GM12878 (cell line): ENCODE measurements at regions not wholly inside any gene's neighbourhood (a gene's known extent, or its start where the extent isn't known, plus 50 kb on each side); places are given as distances from the start of the nearest gene placed in this dataset.
A peak's percentile ranks its signal among the peaks of the same experiment; 100 is the strongest.

ENCODE experiments used
- ATAC-seq: fragments of 200-7000 bp; cut with Tn5 transposase; 3 replicates; pipeline ENCODE4 v1.9.1; 2020; ENCODE audit warnings: mild to moderate bottlenecking, moderate library complexity
- BruUV-seq: library from RNA; stranded (reverse); fragments of 400-500 nt; replicated peaks from 2 replicates; lab custom pipeline; 2021; lab: Mats Ljungman, UMichigan
- CTCF ChIA-PET: fragments of 300-600 bp; sonication (Branson Sonifier 250); formaldehyde crosslinking; extraction: SDS; loops from one replicate; lab custom pipeline; 2021; ENCODE audit warnings: inconsistent platforms; lab: Yijun Ruan, JAX
- POLR2A ChIA-PET: fragments of 350-600 bp; formaldehyde crosslinking; extraction: SDS; loops from one replicate; lab custom pipeline; 2021; ENCODE audit warnings: inconsistent platforms; lab: Charles Lee
- RAD21 ChIA-PET: fragments of 300-600 bp; sonication (Branson Sonifier 250); formaldehyde crosslinking; loops from one replicate; lab custom pipeline; 2023; ENCODE audit warnings: antibody characterized with exemption; ENCODE audit not compliant: unreplicated experiment; lab: Charles Lee
- SMC1A ChIA-PET: fragments of 300-600 bp; sonication (Branson Sonifier 250); formaldehyde crosslinking; loops from one replicate; lab custom pipeline; 2023; ENCODE audit not compliant: unreplicated experiment, uncharacterized antibody; lab: Charles Lee
- DNase-seq: peaks from one replicate; pipeline ENCODE4 v3.0.0-alpha.2; 2011; ENCODE audit warnings: low read depth, low spot score
- FAIRE-seq: peaks from 3 replicates; lab custom pipeline; 2011; peaks lifted over from hg19 to GRCh38; lab: Jason Lieb, UNC
- H2AFZ ChIP-seq: 2 replicates; pipeline ENCODE4 v1.6.0; 2011; ENCODE audit warnings: low read depth, low read length, control low read depth; ENCODE audit not compliant: control insufficient read depth
- H3K27ac ChIP-seq: 2 replicates; pipeline ENCODE4 v1.5.1; 2011; ENCODE audit warnings: control low read depth; ENCODE audit not compliant: control insufficient read depth, insufficient read depth
- H3K27me3 ChIP-seq, 2 experiments: replicated peaks in 1 of 2; 2 replicates each; pipeline versions ENCODE4 v1.6.0 to v1.6.1; 2011; ENCODE audit warnings: low read length in 1 of 2; ENCODE audit not compliant: control insufficient read depth in 2 of 2, insufficient read depth in 2 of 2
- H3K36me3 ChIP-seq, 2 experiments: 2 replicates each; pipeline ENCODE4 v1.5.1; 2011; ENCODE audit warnings: low read length in 1 of 2; ENCODE audit not compliant: control insufficient read depth in 2 of 2, insufficient read depth in 2 of 2
- H3K4me1 ChIP-seq: 2 replicates; pipeline ENCODE4 v1.6.1; 2011; ENCODE audit warnings: mild to moderate bottlenecking, low read length, moderate library complexity, mixed read lengths; ENCODE audit not compliant: control insufficient read depth, insufficient read depth
- H3K4me2 ChIP-seq: 2 replicates; pipeline ENCODE4 v1.6.0; 2011; ENCODE audit warnings: control low read depth; ENCODE audit not compliant: control insufficient read depth, insufficient read depth
- H3K4me3 ChIP-seq: fragments of 200-600 bp; sonication (generic); 2 replicates; pipeline ENCODE4 v1.5.1; 2016
- H3K79me2 ChIP-seq: 2 replicates; pipeline ENCODE4 v1.6.0; 2011; ENCODE audit warnings: low read length; ENCODE audit not compliant: control insufficient read depth, insufficient read depth
- H3K9ac ChIP-seq: 2 replicates; pipeline ENCODE4 v1.8.0; 2011; ENCODE audit warnings: low read length, control low read depth, mixed read lengths; ENCODE audit not compliant: control insufficient read depth, insufficient read depth
- H3K9me3 ChIP-seq: replicated peaks from 3 replicates; pipeline ENCODE4 v1.5.1; 2011; ENCODE audit warnings: mild to moderate bottlenecking, low read length; ENCODE audit not compliant: control insufficient read depth, insufficient read depth
- H4K20me1 ChIP-seq: 2 replicates; pipeline ENCODE4 v1.6.0; 2011; ENCODE audit not compliant: control insufficient read depth, insufficient read depth
- HSF1 ChIP-seq: fragments of 150-350 bp; IDR thresholded peaks from 2 replicates; pipeline ENCODE4 v1.6.1; 2014; ENCODE audit warnings: mild to moderate bottlenecking, low read depth, low read length
- IKZF1 ChIP-seq: fragments of 450-650 bp; conservative IDR thresholded peaks from 2 replicates; pipeline ENCODE4 v1.6.1; 2017; ENCODE audit warnings: antibody characterized with exemption, mild to moderate bottlenecking
- MTA3 ChIP-seq: IDR thresholded peaks from 2 replicates; pipeline ENCODE4 v1.6.1; 2012; ENCODE audit warnings: low read length, inconsistent platforms, borderline replicate concordance
- NR2F1 ChIP-seq: fragments of 450-650 bp; conservative IDR thresholded peaks from 2 replicates; pipeline ENCODE4 v1.6.1; 2017; ENCODE audit warnings: mild to moderate bottlenecking
- PBX3 ChIP-seq: IDR thresholded peaks from 2 replicates; pipeline ENCODE4 v1.6.1; 2011; ENCODE audit warnings: mild to moderate bottlenecking, low read depth, low read length, moderate library complexity; ENCODE audit not compliant: insufficient replicate concordance
- RCOR1 ChIP-seq: conservative IDR thresholded peaks from 2 replicates; pipeline ENCODE4 v1.6.1; 2012; ENCODE audit warnings: low read depth, low read length, improper control_type of control experiment
- STAT3 ChIP-seq: IDR thresholded peaks from 2 replicates; pipeline ENCODE4 v1.6.1; 2011; ENCODE audit warnings: low read depth, low read length, improper control_type of control experiment
- SUZ12 ChIP-seq: fragments of 200-600 bp; sonication (generic); IDR thresholded peaks from one replicate; pipeline ENCODE4 v1.6.1; 2018; ENCODE audit warnings: antibody characterized with exemption, mild to moderate bottlenecking; ENCODE audit not compliant: unreplicated experiment
- ZBTB40 ChIP-seq: fragments of 450-650 bp; IDR thresholded peaks from 2 replicates; pipeline ENCODE4 v1.6.1; 2016; ENCODE audit warnings: mild to moderate bottlenecking, moderate library complexity, borderline replicate concordance
- ZNF592 ChIP-seq: fragments of 450-650 bp; IDR thresholded peaks from 2 replicates; pipeline ENCODE4 v1.6.1; 2017; ENCODE audit warnings: mild to moderate bottlenecking, moderate library complexity
- WGBS: methylation state at CpG from one replicate; pipeline ENCODE4 v1.1.6; 2016; ENCODE audit warnings: low lambda C conversion rate; ENCODE audit not compliant: insufficient replicate concordance, insufficient coverage; ENCODE audit errors: missing lambda C conversion rate; 5-methylcytosine and 5-hydroxymethylcytosine counted together
- in situ Hi-C: fragments of 300-500 bp; cut with MboI; formaldehyde crosslinking; loops from 9 replicates; pipeline ENCODE4 v1.14.3; 2018; ENCODE audit warnings: mixed read lengths
- intact Hi-C: fragments of 100-400 bp; cut with micrococcal nuclease; formaldehyde crosslinking; loops from one replicate; pipeline ENCODE4 v1.14.2; 2022; ENCODE audit not compliant: unreplicated experiment

- TF ChIP-seq ZNF592 (no peak), HSF1 (no peak), NR2F1 (no peak), MTA3 (no peak), SUZ12 (no peak), STAT3 (no peak), IKZF1 (no peak), RCOR1 (no peak)
- TF ChIP-seq, all 136 proteins: peak for 0
These were observed 403.3 kb downstream of the EPM2A start (continued) for GRCh38 chr6:145332011-145332410.

GRCh38 chr6:145336119-145336518, 399.2 kb downstream of the EPM2A start:
- 98% methylated on average over 4 of the region's 4 CpGs for WGBS
- no peaks in the 10 kb centered on the region for H3K79me2 ChIP-seq
- no peaks in the 10 kb centered on the region for H3K4me1 ChIP-seq
- no peaks in the 10 kb centered on the region for H3K36me3 ChIP-seq
- no peak for DNase-seq
- BruUV-seq = no TSS peak
- CTCF ChIA-PET = interaction anchor here (1.1 kb wide), 1 partner anchor 10 kb away, joined by 6 read pairs; no protein-coding TSS in a partner anchor
- H3K9me3 ChIP-seq = no peaks in the 10 kb centered on the region
- H2AFZ ChIP-seq = no peak overlapping the region
- intact Hi-C loops = no loop called here
- H3K4me3 ChIP-seq = no peak overlapping the region
- no peak overlapping the region for H3K4me2 ChIP-seq
- no peak for TF ChIP-seq PBX3
- TF ChIP-seq ZBTB40 = peak; percentile 64; the same call in 1 of the 2 replicates
- TF ChIP-seq, all 136 proteins: peak for 1
- no peaks in the 10 kb centered on the region for H3K27me3 ChIP-seq
- FAIRE-seq = no peak
- ChIA-PET POLR2A (no interaction called here), RAD21 (no interaction called here), SMC1A (interaction anchor here (1.0 to 1.2 kb wide), 2 partner anchors 15 to 75 kb away, joined by 3 to 4 read pairs; no protein-coding TSS in a partner anchor)
- no peak overlapping the region for H3K9ac ChIP-seq
- in situ Hi-C loops = no loop called here
- no peak overlapping the region for H3K27ac ChIP-seq
- no peaks in the 10 kb centered on the region for H4K20me1 ChIP-seq
- no peak for ATAC-seq
